Brain microvascular endothelial cell (primary cell): ENCODE measurements at regions not wholly inside any gene's neighbourhood (a gene's known extent, or its start where the extent isn't known, plus 50 kb on each side); places are given as distances from the start of the nearest gene placed in this dataset.

Source experiments
- DNase-seq: peaks from one replicate; pipeline ENCODE4 v3.0.0-alpha.2; 2020
- H3K27ac ChIP-seq: fragments of 250-450 bp; sonication (Bioruptor Pico); 2 replicates; pipeline ENCODE4 v1.5.1; 2020; ENCODE audit warnings: mild to moderate bottlenecking, moderate library complexity
- H3K27me3 ChIP-seq: fragments of 250-450 bp; sonication (Bioruptor Pico); replicated peaks from 2 replicates; pipeline ENCODE4 v1.5.1; 2020; ENCODE audit warnings: mild to moderate bottlenecking
- H3K36me3 ChIP-seq: fragments of 250-450 bp; sonication (Bioruptor Pico); replicated peaks from 2 replicates; pipeline ENCODE4 v1.5.1; 2020; ENCODE audit warnings: mild to moderate bottlenecking
- H3K4me3 ChIP-seq: 2 replicates; pipeline ENCODE4 v1.5.1; 2011; ENCODE audit warnings: low read depth, mild to moderate bottlenecking, control low read depth, low read length, moderate library complexity
- in situ Hi-C: cut with HindIII; loops from 2 replicates; pipeline ENCODE4 v1.10.0; 2017; ENCODE audit warnings: low sequenced_read_pairs, low pct_ligation_motif_present
- TF ChIP-seq, protein P1 (sequence below): IDR thresholded peaks from 2 replicates; pipeline ENCODE4 v1.5.1; 2011; ENCODE audit warnings: low read depth, mild to moderate bottlenecking, moderate library complexity, low read length, control low read depth, inconsistent platforms; ENCODE audit errors: missing control alignments

DNA sequence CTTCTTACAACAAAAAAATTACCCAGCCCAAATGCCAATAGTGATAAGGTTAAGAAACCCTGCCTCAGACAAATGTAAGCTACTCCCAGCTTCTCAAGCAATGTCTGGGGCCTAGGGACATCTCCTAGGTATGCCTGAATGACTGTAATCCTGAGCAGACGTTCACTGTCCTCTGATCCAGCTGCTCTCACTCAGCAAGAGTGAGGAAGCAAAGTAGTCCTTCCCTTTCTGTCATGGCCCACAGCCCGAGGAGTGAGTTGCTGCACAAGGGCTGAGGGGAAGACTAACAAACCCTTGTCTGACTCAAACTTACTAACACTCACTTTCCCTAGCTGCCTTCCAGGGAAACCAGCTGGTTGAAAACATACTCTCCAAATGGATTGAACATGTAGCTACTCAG is 124.9 kb upstream of the TNFSF4 start:
- Histone ChIP-seq H3K36me3 (no peaks in the 10 kb centered on the region), H3K4me3 (no peak overlapping the region), H3K27me3 (no peaks in the 10 kb centered on the region), H3K27ac (peak overlapping the region; percentile 86)
- peak; percentile 55 for DNase-seq
- in situ Hi-C loops: no loop called here
- TF ChIP-seq, protein P1, sequence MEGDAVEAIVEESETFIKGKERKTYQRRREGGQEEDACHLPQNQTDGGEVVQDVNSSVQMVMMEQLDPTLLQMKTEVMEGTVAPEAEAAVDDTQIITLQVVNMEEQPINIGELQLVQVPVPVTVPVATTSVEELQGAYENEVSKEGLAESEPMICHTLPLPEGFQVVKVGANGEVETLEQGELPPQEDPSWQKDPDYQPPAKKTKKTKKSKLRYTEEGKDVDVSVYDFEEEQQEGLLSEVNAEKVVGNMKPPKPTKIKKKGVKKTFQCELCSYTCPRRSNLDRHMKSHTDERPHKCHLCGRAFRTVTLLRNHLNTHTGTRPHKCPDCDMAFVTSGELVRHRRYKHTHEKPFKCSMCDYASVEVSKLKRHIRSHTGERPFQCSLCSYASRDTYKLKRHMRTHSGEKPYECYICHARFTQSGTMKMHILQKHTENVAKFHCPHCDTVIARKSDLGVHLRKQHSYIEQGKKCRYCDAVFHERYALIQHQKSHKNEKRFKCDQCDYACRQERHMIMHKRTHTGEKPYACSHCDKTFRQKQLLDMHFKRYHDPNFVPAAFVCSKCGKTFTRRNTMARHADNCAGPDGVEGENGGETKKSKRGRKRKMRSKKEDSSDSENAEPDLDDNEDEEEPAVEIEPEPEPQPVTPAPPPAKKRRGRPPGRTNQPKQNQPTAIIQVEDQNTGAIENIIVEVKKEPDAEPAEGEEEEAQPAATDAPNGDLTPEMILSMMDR: no peak

DNA sequence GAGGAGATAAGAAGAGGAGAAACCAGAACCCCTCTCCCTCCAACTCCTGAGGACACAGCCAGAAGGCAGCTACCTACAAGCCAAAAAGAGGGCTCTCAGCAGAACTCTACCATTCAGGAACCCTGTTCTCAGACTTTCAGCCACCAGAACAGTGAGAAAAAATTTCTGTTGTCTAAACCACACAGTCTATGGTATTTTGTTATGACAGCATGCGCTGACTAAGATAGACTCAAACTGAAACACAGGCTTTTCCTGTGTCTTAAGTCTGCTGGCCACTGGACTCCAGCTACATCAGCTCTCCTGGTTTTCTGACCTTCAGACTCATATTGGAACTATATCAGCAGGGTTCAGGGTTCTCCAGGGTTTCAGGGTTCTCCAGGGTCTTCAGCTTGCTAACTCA is 126.5 kb upstream of the TNFSF4 start:
- DNase-seq: peak; percentile 76
- no peaks in the 10 kb centered on the region for H3K27me3 ChIP-seq
- no peaks in the 10 kb centered on the region for H3K36me3 ChIP-seq
- in situ Hi-C loops: no loop called here
- H3K4me3 ChIP-seq: no peak overlapping the region
- peak overlapping the region; percentile 74 for H3K27ac ChIP-seq
- TF ChIP-seq, protein P1: no peak

DNA sequence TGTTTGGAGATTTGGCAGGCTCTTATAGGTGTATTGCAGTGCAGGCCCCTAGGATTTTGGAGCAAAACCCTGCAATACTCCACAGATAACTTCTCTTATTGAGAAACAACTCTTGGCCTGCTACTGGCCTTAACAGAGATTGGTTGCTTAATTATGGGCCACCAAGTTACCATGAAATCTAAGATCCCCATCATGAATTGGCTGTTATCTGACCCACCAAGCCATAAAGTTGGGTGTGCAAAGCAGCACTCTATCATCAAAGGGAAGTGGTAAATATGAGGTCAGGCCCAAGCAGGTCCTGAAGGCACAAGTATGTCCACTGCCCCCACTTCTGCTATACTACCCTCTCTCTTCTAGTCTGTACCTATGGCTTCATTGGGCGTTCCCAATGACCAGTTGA is 130.0 kb upstream of the TNFSF4 start:
- no peaks in the 10 kb centered on the region for H3K36me3 ChIP-seq
- TF ChIP-seq, protein P1: no peak
- DNase-seq: no peak
- in situ Hi-C loops: no loop called here
- H3K27me3 ChIP-seq: no peaks in the 10 kb centered on the region
- no peak overlapping the region for H3K27ac ChIP-seq
- no peak overlapping the region for H3K4me3 ChIP-seq

DNA sequence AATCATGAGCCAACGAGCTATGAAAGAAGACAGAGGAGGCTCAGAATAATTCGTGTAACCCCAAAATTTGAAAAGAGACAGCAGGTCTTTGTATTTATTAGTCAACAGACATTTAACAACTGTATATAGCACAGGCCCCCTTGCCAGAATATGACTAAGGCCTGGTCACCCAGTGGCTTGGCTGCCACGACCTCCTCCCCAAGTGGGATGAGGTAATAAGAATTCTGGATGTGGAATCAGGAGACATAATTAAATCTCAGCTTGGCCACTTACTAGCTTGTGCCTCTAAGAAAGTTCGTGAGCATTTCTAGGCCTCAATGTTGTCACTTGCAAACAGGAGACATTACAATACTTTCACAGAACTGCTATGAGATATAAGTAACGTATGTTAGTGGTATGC is 134.2 kb upstream of the TNFSF4 start:
- in situ Hi-C loops: no loop called here
- H3K27ac ChIP-seq: no peak overlapping the region
- H3K36me3 ChIP-seq: no peaks in the 10 kb centered on the region
- H3K4me3 ChIP-seq: no peak overlapping the region
- TF ChIP-seq, protein P1: no peak
- H3K27me3 ChIP-seq: no peaks in the 10 kb centered on the region
- peak; percentile 67 for DNase-seq

DNA sequence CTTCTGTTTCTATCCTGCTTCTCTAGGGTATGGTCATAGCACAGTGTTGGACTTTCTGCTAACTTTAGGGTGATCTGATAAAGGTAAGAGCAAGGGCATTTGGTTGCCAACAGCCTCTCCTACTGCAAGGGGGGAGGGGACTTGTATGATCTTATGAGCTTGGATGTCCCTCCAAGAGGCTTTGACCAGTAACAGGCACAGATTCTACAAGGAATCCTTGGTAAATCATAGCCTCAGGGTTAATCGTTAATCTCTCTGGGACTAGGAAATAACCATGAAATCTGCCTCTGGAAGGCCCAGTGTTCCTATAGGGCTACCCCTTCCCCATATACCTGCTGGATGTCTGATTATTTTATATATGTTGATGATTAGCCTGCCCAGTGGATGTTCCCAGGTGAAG is 134.8 kb upstream of the TNFSF4 start:
- TF ChIP-seq, protein P1: no peak
- no peak for DNase-seq
- in situ Hi-C loops: no loop called here
- no peaks in the 10 kb centered on the region for H3K27me3 ChIP-seq
- H3K36me3 ChIP-seq: no peaks in the 10 kb centered on the region
- no peak overlapping the region for H3K4me3 ChIP-seq
- no peak overlapping the region for H3K27ac ChIP-seq

DNA sequence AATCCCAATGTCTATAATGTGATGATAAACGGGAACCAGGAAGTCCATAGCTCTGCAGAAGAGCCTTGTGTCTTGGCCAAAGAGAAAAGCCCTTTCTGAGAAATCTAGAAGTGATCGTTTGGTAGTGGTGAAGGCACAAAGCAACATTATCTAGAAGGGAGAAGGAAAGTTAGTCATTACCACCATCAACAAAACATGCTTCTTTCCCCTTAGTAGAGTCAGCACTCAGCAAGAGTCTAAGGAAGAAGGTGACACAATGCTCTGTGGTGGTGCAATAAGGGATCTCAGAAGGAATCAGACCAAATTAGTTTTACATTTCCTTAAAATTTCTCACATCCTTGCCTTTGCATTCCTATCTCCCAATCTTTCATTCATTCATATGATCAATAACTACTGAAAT is 134.4 kb upstream of the PRDX6 start:
- Histone ChIP-seq H3K27ac (no peak overlapping the region), H3K27me3 (no peaks in the 10 kb centered on the region), H3K4me3 (no peak overlapping the region), H3K36me3 (no peaks in the 10 kb centered on the region)
- TF ChIP-seq, protein P1: no peak
- DNase-seq: no peak
- in situ Hi-C loops: no loop called here
